Endothelial cell of hepatic sinusoid (primary cell): ENCODE measurements at regions not wholly inside any gene's neighbourhood (a gene's known extent, or its start where the extent isn't known, plus 50 kb on each side); places are given as distances from the start of the nearest gene placed in this dataset.

Source experiments
- in situ Hi-C: cut with HindIII; loops from 2 replicates; pipeline ENCODE4 v1.10.0; 2017; ENCODE audit warnings: low sequenced_read_pairs

DNA sequence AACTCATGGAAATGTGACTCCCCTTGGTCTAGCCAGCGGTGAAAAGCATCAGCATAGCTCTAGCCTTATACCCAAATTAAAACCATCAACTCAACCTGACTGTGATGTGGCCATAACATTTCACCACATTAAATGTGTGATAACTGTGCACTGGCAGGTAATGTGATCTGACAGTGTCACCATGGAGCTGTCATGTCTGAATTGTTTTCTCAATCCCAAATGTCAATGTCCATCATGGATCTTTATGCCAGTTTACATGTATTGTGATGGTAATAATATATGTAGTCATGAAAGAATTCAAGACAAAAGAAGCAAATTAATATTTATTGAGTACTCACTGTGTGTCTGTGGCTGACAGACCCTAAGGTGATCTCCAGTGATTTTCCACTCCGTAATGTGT lies 213.4 kb upstream of the EOMES start:
- in situ Hi-C loops = no loop called here

DNA sequence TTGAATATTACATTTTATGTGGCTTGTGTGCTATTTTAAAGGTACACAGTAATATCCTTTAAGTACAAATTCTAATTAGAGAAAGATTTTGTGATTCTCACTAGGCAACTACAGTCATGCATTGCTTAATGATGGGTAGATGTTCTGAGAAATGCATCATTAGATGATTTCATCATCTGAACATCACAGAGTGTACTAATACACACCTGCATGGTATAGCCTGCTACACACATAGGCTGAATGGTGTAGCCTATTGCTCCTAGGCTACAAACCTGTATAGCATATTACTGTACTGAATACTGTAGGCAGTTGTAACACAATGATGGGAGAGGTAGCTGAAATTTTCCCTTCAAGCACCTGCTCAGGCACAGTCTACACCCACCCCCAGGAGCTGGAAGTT lies 217.4 kb upstream of the EOMES start:
- in situ Hi-C loops = no loop called here

DNA sequence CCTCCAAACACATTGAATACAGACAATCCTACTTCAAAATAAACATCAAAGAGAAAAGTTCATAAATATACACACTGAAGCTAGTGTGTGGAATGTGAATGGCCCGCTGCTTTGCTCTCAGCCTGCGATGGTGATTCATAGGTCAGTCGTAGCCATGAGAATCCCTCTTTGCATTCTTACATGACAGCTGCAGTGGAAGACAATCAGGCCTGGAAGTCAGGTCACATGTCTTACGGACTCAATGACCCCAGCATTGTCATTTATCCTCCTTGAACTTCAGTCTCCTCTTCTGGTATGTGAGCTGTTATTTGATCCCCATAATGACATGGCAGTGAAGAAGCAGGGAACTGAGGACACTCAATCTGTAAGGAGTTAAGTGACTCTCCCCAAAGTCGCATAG lies 217.8 kb upstream of the EOMES start:
- in situ Hi-C loops = no loop called here

GRCh38 chr3:27943106-27943505 lies 221.0 kb upstream of the EOMES start:
- in situ Hi-C loops = no loop called here

GRCh38 chr3:27945229-27945628 lies 223.1 kb upstream of the EOMES start:
- in situ Hi-C loops = no loop called here

DNA sequence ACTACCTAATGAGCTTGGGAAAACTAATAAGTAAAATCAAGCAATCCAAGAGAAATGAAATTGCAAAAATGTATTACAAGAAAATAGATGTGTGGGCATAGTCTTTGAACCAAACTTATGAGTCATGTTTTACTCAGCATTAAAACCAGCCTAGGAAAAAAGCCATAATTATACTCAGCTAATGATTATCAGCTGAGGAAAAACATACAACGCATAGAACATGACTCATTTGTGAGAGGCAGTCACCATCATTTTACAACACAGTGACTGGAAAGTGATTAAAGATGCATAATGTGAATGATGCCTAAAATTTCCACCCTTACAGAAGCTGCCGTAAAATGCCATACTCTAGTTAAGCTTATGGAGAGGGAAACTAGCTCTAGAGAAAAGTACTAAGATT lies 238.0 kb upstream of the EOMES start:
- in situ Hi-C loops = no loop called here

GRCh38 chr3:27963519-27963918 lies 241.4 kb upstream of the EOMES start:
- in situ Hi-C loops = no loop called here

GRCh38 chr3:27971600-27971999 lies 249.5 kb upstream of the EOMES start:
- in situ Hi-C loops = no loop called here

DNA sequence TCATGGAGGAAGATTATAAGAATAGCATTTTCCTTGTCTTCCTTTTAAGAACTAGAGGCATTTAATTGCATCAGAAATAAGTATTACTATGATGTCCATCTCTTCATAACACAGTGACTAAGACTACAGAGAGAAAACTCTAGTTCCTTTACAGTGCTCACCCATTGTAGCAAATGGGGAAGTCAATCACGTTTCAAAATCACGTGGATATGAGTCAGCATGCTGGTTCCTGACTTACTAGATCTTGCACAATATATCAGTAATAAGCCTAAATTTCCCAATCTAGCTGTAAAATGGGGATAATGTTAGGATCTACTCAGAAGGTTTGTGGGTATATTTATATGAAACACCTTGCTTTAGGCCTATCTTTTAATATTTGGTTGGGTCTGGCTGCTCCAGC lies 254.8 kb upstream of the EOMES start:
- in situ Hi-C loops = no loop called here

- in situ Hi-C loops = no loop called here
These were observed 256.3 kb upstream of the EOMES start for GRCh38 chr3:27978440-27978839.

DNA sequence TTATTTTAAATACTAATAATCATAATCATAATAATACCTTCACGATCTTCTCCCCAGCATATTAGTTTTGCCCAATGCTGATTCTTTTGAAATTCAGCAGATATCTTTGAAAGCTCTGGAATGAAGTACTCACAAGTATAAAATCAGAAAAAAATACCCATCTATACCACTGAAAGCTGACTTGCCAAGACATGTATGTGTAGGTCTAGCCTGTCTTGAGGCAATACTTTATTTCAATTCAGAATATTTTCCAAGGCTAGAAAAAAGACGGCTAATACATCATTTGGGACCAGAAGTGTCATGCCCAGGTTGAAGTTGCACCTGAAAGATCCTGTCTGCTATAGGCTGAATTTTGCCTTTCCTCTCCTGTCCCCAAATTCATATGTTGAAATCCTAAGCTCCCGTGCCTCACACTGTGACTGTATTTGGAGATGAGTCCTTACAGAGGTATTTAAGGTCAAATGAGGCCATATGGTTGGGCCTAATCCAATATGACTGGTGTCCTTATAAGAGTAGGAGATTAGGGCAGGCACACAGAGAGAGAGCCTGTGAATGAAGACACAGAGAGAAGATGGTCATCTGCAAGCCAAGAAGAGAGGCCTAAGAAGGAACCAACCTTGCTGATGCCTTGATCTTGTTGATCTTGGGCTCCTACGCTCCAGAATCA lies 255.9 kb upstream of the CMC1 start:
- in situ Hi-C loops = no loop called here

DNA sequence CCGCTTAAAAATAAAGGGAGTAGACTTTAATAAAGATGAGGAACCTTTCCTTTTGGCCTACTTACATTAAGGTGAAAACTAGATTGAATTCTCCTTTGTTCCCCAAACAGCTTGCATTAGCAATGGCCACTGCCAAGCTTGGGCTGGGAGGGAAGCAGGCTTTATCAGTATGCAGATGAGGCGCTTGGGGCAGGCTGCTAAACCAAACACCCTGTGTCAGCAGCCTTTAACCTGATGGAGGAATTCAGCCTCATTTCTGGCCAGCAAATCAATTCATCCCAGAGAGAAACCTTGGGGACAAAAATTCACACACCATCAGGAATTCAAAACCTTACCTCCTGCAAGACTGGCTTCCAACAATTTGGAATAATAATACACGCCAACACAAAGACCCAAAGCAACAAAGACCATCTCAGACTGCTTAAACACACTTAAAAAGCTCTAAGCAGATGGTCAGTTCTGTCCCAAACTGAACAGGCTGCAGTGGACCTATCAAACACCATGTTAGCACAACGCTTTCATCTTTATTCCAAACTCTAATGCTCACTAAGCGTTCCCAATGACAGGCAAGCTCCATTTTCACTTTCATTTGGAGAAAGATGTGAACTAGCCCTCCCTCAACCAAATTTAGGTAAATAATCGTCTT lies 255.1 kb upstream of the CMC1 start:
- in situ Hi-C loops = no loop called here

GRCh38 chr3:27990324-27990723 lies 251.1 kb upstream of the CMC1 start:
- in situ Hi-C loops = no loop called here

DNA sequence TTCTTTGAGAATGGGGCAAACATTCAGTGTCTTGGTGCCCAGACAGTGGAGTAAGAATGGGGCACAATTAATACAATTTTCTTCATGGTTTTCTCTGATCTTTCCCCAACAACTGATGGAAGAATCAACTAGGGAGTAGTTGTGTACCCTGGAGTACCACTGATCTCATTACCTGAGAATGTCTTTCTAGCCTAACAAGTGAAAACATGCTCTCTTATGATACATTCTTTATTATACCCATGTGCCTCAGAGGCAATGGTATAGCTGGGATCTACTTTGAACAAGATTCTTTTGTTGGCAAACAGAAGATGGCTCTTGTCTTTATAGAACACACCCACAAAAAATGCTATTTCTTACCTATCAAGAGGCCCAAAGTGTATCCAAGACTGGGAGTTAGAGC lies 250.6 kb upstream of the CMC1 start:
- in situ Hi-C loops = no loop called here

- in situ Hi-C loops = no loop called here
These were observed 248.4 kb upstream of the CMC1 start for GRCh38 chr3:27993051-27993450.

DNA sequence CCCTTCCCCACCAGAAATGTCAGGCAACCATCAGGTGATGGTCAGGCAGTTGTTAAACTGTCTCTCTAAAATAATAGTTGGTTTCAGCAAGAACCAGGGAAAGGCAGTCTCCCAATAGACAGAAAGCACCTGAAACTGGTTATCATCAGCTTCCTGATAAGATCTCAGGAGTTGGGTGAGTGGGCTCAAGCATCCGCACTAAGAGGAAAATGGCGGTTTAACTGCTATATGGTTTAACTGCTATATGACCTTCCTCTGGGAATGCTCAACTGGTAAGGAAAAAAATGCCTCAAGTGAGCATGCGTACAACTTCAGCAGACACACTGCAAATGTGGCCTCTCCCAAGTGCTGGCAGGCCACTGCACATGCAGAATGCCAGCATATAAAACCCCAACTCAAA lies 240.8 kb upstream of the CMC1 start:
- in situ Hi-C loops = no loop called here

DNA sequence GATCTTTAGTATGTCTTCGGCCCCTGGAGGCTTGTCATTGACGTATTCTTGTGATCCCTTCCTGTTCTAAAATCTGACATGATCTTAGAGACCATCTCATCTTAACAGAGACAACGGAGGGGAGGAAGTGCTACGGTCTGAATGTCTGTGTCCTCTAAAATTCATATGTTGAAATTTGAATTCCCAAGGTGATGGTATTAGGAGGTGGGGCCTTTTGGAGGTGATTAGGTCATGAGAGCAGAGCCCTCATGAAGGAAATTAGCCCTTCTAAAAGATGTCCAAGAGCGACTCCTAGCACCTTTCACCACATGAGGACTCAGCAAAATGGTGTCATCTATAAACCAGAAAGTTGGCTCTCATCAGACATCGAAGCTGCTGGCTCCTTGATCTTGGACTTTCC lies 233.2 kb upstream of the CMC1 start:
- in situ Hi-C loops = no loop called here

DNA sequence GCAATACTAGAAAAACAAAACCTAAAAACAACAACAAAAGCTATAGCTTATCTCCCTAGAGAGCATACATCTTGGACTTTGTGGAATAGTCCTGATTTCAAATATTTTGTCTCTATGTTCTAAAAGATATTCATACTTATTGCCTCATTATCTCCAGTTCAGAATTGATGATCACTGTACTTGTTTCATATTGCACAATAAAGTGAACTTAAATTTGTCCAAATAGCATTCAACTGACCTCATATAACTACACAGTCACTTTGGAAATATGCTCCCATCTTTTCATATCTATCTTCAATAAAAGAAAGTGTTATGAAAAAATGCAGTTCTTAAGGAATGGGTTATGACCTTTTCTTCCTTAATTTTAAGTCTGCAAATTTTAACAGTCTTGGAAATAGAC lies 228.6 kb upstream of the CMC1 start:
- in situ Hi-C loops = no loop called here

DNA sequence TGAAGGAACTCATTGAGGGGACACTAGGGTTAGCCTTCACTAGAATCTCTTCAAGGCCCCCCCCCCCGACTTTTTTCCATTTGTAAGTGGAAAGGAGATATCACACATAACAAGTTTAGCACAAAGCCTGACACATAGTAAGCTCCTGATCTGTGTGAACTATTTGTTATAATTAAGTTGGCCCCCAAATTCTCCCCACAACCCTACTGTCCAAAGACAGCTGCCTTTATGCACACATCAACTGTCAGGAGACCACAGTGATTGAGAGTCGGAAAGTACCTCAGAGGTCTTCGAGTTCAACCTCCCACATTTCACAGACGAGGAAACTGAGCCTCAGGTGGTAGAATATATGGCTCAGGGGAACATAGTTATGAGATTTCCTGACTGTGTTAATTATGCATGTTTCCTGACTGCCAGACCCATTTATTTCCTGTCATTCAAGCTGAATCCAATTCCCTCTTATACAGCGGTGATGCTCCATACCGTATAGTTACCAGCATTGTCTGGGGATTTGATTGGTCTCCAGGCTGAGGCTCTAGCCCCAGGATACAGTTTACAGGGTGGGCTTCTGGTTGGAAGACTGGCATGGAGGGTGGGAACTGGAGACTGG lies 227.4 kb upstream of the CMC1 start:
- in situ Hi-C loops = no loop called here

DNA sequence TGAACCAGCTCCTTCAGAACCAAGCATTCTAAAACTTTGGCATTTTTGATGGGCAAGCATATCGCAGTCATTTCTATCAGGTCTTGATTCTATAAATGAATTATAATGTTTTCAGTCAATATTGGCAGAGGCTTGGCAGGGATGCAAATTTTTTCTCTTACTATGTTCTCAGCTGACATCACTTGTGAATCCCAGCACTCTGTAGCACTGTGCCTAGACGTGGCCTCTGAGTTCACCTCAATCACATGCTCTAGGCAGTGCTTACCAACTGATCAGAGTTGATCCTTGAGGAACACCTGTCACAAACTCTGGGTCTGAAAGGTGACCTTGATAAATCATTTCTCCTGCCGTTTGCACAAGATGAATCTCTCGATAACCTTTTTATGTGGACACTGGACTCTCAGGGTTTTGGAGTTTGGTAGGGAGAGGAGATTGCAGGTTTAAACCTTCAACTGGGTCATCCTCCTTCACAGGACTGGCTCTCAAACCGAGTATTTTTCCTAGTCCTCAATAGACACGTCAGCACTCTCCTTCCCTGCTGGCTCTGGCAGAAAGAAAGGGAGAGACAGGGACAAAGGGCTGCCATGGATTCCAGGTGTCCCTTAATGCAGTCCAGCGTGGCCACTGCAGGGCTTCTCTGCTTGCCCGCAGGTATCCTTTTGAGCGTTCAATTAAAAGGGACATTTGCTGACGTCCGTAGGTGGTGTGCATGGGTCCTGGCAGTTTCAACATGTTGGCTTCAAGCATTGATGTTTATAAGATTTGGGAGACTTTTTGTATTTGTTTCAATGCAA lies 222.3 kb upstream of the CMC1 start:
- in situ Hi-C loops = no loop called here

DNA sequence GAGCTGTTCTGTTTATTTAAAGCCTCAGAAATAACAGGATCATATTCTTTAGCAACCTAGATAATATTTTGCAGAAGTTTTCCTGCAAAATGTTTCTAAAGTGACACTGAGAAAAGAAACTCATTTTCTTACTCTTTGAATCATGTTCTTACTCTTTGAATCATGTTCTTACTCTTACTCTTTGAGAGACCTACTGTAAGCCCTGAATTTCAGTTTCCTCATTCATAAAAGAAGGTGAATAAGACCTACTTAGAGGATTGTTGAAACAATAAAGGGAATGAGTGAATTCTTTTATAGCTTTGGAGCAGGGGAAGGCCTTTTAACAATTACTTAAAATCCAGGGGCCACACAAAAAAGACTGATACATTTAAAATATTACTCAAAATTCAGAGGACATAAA lies 221.7 kb upstream of the CMC1 start:
- in situ Hi-C loops = no loop called here

- in situ Hi-C loops = no loop called here
These were observed 218.5 kb upstream of the CMC1 start for GRCh38 chr3:28022916-28023315.
